ENCODE measurements at regions not wholly inside any gene's neighbourhood (a gene's known extent, or its start where the extent isn't known, plus 50 kb on each side); places are given as distances from the start of the nearest gene placed in this dataset.

DNA sequence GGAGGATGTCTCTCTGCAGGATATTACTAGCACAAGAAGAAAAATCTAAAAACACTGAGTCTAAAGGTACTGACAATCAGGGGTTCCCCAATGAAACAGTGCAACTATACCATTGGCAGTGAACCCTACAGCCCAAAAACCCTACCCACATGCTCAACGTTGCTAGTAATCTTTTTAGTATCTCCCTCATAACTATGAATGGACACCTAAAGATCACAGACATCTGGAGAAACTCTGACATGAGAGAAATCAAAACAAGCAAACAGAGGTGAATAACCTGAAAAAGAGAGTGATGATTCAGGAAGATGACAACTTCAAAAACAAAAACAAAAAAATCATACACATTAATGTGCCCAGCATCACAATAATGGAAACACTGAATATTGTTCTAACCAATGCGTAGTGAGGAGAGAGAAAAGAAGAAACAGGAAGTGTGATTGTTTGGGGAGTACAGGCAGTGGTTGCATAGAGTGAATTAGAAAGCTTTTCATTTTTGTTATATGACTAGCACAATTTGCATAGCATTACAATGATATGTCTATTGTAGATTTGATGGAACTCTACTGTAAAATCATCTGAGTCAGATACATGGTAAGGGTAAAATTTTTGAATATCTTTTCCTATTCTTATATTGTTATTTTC is 78.9 kb upstream of the FMR1 start:
- Histone ChIP-seq H3K4me1 (no peaks in the 10 kb centered on the region), H3K4me3 (no peak overlapping the region), H3K27me3 (ENCODE audit: insufficient read depth in 3 of 3, low read length in 2 of 3) (no peaks in the 10 kb centered on the region), H3K9me3 (no peaks in the 10 kb centered on the region), H3K36me3 (ENCODE audit: insufficient read depth in 1 of 2, low read depth in 1 of 2) (no peaks in the 10 kb centered on the region), H3K27ac (no peak overlapping the region)
- 44 to 69% (median 58%) methylated on average over 2 of the region's 2 CpGs for WGBS, 3 donors
- intact Hi-C loops (cut with DNase I) = no loop called here
- TF ChIP-seq, protein P1, sequence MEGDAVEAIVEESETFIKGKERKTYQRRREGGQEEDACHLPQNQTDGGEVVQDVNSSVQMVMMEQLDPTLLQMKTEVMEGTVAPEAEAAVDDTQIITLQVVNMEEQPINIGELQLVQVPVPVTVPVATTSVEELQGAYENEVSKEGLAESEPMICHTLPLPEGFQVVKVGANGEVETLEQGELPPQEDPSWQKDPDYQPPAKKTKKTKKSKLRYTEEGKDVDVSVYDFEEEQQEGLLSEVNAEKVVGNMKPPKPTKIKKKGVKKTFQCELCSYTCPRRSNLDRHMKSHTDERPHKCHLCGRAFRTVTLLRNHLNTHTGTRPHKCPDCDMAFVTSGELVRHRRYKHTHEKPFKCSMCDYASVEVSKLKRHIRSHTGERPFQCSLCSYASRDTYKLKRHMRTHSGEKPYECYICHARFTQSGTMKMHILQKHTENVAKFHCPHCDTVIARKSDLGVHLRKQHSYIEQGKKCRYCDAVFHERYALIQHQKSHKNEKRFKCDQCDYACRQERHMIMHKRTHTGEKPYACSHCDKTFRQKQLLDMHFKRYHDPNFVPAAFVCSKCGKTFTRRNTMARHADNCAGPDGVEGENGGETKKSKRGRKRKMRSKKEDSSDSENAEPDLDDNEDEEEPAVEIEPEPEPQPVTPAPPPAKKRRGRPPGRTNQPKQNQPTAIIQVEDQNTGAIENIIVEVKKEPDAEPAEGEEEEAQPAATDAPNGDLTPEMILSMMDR (IDR thresholded peaks at IDR 0.05) = no peak
- ATAC-seq (no peak), DNase-seq (no peak)

DNA sequence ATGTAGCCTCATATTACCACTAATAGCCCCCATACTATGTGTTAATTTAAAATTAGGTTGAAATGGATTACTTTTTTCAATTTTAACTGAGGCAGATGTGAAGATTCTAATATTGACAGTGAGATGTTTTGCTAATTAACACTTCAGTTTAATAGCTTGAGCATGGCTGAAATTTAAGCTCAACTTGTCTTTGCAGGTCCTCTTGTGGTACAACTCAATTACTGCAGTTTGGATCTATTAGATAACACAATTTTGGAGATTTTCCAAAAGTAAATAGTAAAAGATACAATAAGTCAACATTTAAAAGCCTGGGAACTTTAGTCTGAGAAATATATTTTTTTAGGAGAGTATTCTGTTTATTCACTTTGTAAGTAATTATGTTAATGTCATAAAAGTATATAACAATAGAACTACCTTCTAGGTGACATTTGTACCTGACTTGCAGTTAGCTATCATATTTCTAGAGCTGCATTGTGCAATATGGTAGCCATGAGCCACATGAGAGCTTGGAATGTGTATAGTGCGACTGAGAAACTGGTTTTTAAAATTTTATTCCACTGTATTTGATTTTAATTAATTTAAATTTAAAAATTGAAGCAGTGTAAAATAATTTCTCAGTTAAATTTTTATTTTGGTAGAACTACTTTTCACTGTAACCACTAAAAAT is 73.1 kb upstream of the FMR1 start:
- H3K9me3 ChIP-seq = no peaks in the 10 kb centered on the region
- intact Hi-C loops (cut with DNase I) = no loop called here
- DNase-seq = no peak
- no peak overlapping the region for H3K4me3 ChIP-seq
- TF ChIP-seq, protein P1 (IDR thresholded peaks at IDR 0.05) = no peak
- no peaks in the 10 kb centered on the region for H3K36me3 ChIP-seq (ENCODE audit: insufficient read depth in 1 of 2, low read depth in 1 of 2)
- H3K4me1 ChIP-seq = no peaks in the 10 kb centered on the region
- no peak for ATAC-seq
- WGBS, 3 donors = 26 to 67% (median 60%) methylated on average over 1 of the region's 1 CpG
- no peaks in the 10 kb centered on the region for H3K27me3 ChIP-seq (ENCODE audit: insufficient read depth in 3 of 3, low read length in 2 of 3)
- H3K27ac ChIP-seq = no peak overlapping the region

DNA sequence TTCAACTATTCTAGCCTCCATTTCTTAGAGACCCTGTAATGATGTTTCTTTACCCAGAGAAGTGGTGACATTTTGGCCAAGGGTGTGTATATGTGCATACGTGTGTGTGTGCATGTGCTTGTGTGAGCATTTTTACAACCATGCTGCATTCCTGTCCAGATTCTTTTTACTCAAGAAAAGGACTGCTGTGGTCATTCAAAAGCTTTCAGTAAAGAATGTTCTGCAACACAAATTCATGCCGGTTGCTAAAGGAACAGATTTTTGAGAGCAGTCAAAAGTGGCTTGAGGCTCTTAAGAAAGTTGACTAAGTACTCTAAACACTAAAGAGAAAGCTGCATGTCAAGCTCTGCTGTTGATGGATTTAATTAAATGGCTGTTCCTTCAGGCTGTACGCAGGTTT is 65.0 kb upstream of the FMR1 start:
- H3K9me3 ChIP-seq = no peaks in the 10 kb centered on the region
- DNase-seq (no peak), ATAC-seq (no peak)
- 55 to 68% (median 59%) methylated on average over 3 of the region's 3 CpGs for WGBS, 3 donors
- no peaks in the 10 kb centered on the region for H3K27me3 ChIP-seq (ENCODE audit: insufficient read depth in 3 of 3, low read length in 2 of 3)
- no peak overlapping the region for H3K27ac ChIP-seq
- H3K4me1 ChIP-seq = no peaks in the 10 kb centered on the region
- intact Hi-C loops (cut with DNase I) = no loop called here
- no peaks in the 10 kb centered on the region for H3K36me3 ChIP-seq (ENCODE audit: insufficient read depth in 1 of 2, low read depth in 1 of 2)
- TF ChIP-seq, protein P1 (IDR thresholded peaks at IDR 0.05) = no peak
- H3K4me3 ChIP-seq = no peak overlapping the region

DNA sequence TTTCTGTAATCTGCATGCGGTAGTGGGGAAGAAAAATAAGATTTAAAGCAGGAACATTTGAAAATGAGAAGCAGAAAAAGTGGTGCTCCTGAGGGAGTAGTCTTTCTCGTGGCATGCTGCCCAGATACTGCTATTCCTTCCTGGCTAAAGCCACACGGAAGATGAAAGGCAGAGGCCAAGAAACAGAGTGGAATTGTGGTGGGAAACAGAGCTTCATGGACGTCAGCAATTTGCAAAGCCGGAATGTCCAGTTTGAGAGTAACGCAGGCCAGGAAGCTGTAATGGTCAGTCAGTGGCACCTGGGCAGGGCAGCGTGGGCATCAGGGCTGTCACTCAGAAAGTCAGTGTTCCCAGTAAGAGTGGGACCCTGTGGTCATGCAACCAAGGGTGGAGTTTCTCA is 63.7 kb upstream of the FMR1 start:
- Histone ChIP-seq H3K9me3 (no peaks in the 10 kb centered on the region), H3K36me3 (ENCODE audit: insufficient read depth in 1 of 2, low read depth in 1 of 2) (no peaks in the 10 kb centered on the region), H3K4me3 (no peak overlapping the region), H3K27ac (no peak overlapping the region), H3K4me1 (no peaks in the 10 kb centered on the region), H3K27me3 (ENCODE audit: insufficient read depth in 3 of 3, low read length in 2 of 3) (no peaks in the 10 kb centered on the region)
- DNase-seq (no peak), ATAC-seq (no peak)
- 7 to 25% (median 17%) methylated on average over 7 of the region's 7 CpGs for WGBS, 3 donors
- intact Hi-C loops (cut with DNase I) = no loop called here
- TF ChIP-seq, protein P1 (IDR thresholded peaks at IDR 0.05) = no peak
